Left lung (tissue), 4 donors: ENCODE measurements at regions not wholly inside any gene's neighbourhood (a gene's known extent, or its start where the extent isn't known, plus 50 kb on each side); places are given as distances from the start of the nearest gene placed in this dataset.

Experiments used
- ATAC-seq: fragments of 200-7000 bp; cut with Tn5 transposase; one replicate; pipeline ENCODE4 v1.9.1; 2020; ENCODE audit warnings: moderate library complexity
- DNase-seq, 4 donors: peaks; one replicate each; pipeline ENCODE4 v3.0.0-alpha.2; 2013 to 2020
- H3K27ac ChIP-seq, 2 donors: fragments of 200-600 bp; sonication (generic) in 1 of 2; one replicate each; pipeline versions ENCODE4 v1.5.0 to v1.8.0; 2020 to 2021
- H3K27me3 ChIP-seq, 2 donors: fragments of 200-600 bp; sonication (generic) in 1 of 2; one replicate each; pipeline versions ENCODE4 v1.5.0 to v1.8.0; 2020 to 2021
- H3K36me3 ChIP-seq, 2 donors: fragments of 200-600 bp; sonication (generic) in 1 of 2; one replicate each; pipeline versions ENCODE4 v1.5.0 to v1.8.0; 2020 to 2021
- H3K4me1 ChIP-seq, 2 donors: fragments of 200-600 bp; one replicate each; pipeline ENCODE4 v1.8.0; 2021
- H3K4me3 ChIP-seq, 2 donors: fragments of 200-600 bp; sonication (generic) in 1 of 2; one replicate each; pipeline versions ENCODE4 v1.5.0 to v1.8.0; 2020 to 2021; ENCODE audit warnings: mild to moderate bottlenecking in 1 of 2
- H3K9me3 ChIP-seq, 2 donors: fragments of 200-600 bp; sonication (generic) in 1 of 2; one replicate each; pipeline versions ENCODE4 v1.5.0 to v1.8.0; 2020 to 2021
- CTCF ChIP-seq, 2 donors: fragments of 200-600 bp; sonication (generic) in 1 of 2; IDR thresholded peaks; one replicate each; pipeline versions ENCODE4 v1.5.0 to v1.8.0; 2021; ENCODE audit warnings: antibody characterized with exemption in 2 of 2
- intact Hi-C, 2 donors: fragments of 100-400 bp; cut with DNase I; formaldehyde crosslinking; loops; one replicate each; pipeline versions ENCODE4 v1.11.2 to v1.14.2; 2022
- donor health status: DM: no; HTN: yes; CAD: no.
- donor health status: DM: no; HTN: no; CAD: no.

- no peaks in the 10 kb centered on the region for H3K9me3 ChIP-seq
- H3K27me3 ChIP-seq: no peaks in the 10 kb centered on the region
- no peak for DNase-seq
- H3K4me1 ChIP-seq: no peaks in the 10 kb centered on the region
- intact Hi-C loops: no loop called here
- H3K27ac ChIP-seq: no peak overlapping the region
- no peak for ATAC-seq
- TF ChIP-seq CTCF (IDR thresholded peaks at IDR 0.05): no peak
- no peak overlapping the region for H3K4me3 ChIP-seq
- H3K36me3 ChIP-seq: no peaks in the 10 kb centered on the region
Measured at GRCh38 chr2:3115301-3116042, 262.1 kb downstream of the EIPR1 start.

GRCh38 chr2:3114406-3115185 lies 263.0 kb downstream of the EIPR1 start:
- no peaks in the 10 kb centered on the region for H3K36me3 ChIP-seq
- no peak for TF ChIP-seq CTCF (IDR thresholded peaks at IDR 0.05)
- DNase-seq (no peak), ATAC-seq (no peak)
- H3K9me3 ChIP-seq: no peaks in the 10 kb centered on the region
- H3K27me3 ChIP-seq: no peaks in the 10 kb centered on the region
- no peaks in the 10 kb centered on the region for H3K4me1 ChIP-seq
- intact Hi-C loops: no loop called here
- H3K27ac ChIP-seq: no peak overlapping the region
- H3K4me3 ChIP-seq: no peak overlapping the region

GRCh38 chr2:3113769-3114168 lies 263.8 kb downstream of the EIPR1 start:
- H3K27me3 ChIP-seq: no peaks in the 10 kb centered on the region
- H3K4me3 ChIP-seq: no peak overlapping the region
- no peak overlapping the region for H3K27ac ChIP-seq
- ATAC-seq (no peak), DNase-seq (no peak)
- intact Hi-C loops: no loop called here
- no peaks in the 10 kb centered on the region for H3K36me3 ChIP-seq
- no peak for TF ChIP-seq CTCF (IDR thresholded peaks at IDR 0.05)
- H3K4me1 ChIP-seq: no peaks in the 10 kb centered on the region
- no peaks in the 10 kb centered on the region for H3K9me3 ChIP-seq

- no peak for TF ChIP-seq CTCF (IDR thresholded peaks at IDR 0.05)
- Histone ChIP-seq H3K4me3 (no peak overlapping the region), H3K27me3 (no peaks in the 10 kb centered on the region), H3K36me3 (no peaks in the 10 kb centered on the region), H3K4me1 (no peaks in the 10 kb centered on the region), H3K27ac (no peak overlapping the region), H3K9me3 (no peaks in the 10 kb centered on the region)
- no peak for ATAC-seq
- DNase-seq: no peak
- intact Hi-C loops: no loop called here
Measured at GRCh38 chr2:3113122-3113521, 264.5 kb downstream of the EIPR1 start.

GRCh38 chr2:3112553-3112952 lies 265.1 kb downstream of the EIPR1 start:
- no peak for DNase-seq

More at GRCh38 chr2:3112553-3112952, 265.1 kb downstream of the EIPR1 start:
- Histone ChIP-seq H3K27me3 (no peaks in the 10 kb centered on the region), H3K36me3 (no peaks in the 10 kb centered on the region), H3K4me1 (no peaks in the 10 kb centered on the region), H3K9me3 (no peaks in the 10 kb centered on the region), H3K4me3 (no peak overlapping the region), H3K27ac (no peak overlapping the region)
- ATAC-seq: no peak
- TF ChIP-seq CTCF (IDR thresholded peaks at IDR 0.05): no peak
- intact Hi-C loops: no loop called here
